Gastrocnemius medialis (tissue), 4 donors: ENCODE measurements at regions not wholly inside any gene's neighbourhood (a gene's known extent, or its start where the extent isn't known, plus 50 kb on each side); places are given as distances from the start of the nearest gene placed in this dataset.

Source experiments
- CTCF ChIP-seq, 5 experiments: fragments of 450-650 bp in 3 of 5; fragments of 200-600 bp in 2 of 5; sonication (generic) in 2 of 5; IDR thresholded peaks in 4 of 5; conservative IDR thresholded peaks in 1 of 5; 1 replicate in 4 of 5; 2 replicates in 1 of 5; pipeline ENCODE4 v1.5.1; 2016 to 2019; ENCODE audit warnings: antibody characterized with exemption in 5 of 5, mild to moderate bottlenecking in 3 of 5, moderate library complexity in 3 of 5
- POLR2A ChIP-seq, 2 donors: fragments of 450-650 bp; IDR thresholded peaks; one replicate each; pipeline ENCODE4 v1.6.1; 2017; ENCODE audit warnings: antibody characterized with exemption in 2 of 2, mild to moderate bottlenecking in 2 of 2, moderate library complexity in 2 of 2

- no peak for TF ChIP-seq CTCF (IDR thresholded peaks at IDR 0.05 in 4 of 5, conservative IDR thresholded peaks at IDR 0.05 in 1 of 5)
- TF ChIP-seq POLR2A (IDR thresholded peaks at IDR 0.05), result no peak
These were observed 159.6 kb upstream of the E2F8 start for GRCh38 chr11:19400296-19400695.
